H9 (cell line): ENCODE measurements at regions not wholly inside any gene's neighbourhood (a gene's known extent, or its start where the extent isn't known, plus 50 kb on each side); places are given as distances from the start of the nearest gene placed in this dataset.

ENCODE experiments used
- DNase-seq: peaks from one replicate; pipeline ENCODE4 v3.0.0-alpha.2; 2017
- H2AFZ ChIP-seq: one replicate; pipeline ENCODE4 v1.6.1; 2013; ENCODE audit warnings: mild to moderate bottlenecking, low read length, control low read depth, moderate library complexity
- H2AK5ac ChIP-seq: 2 replicates; pipeline ENCODE4 v1.6.1; 2013; ENCODE audit warnings: low read length, control low read depth, mixed read lengths; ENCODE audit not compliant: insufficient read length
- H2BK120ac ChIP-seq: one replicate; pipeline ENCODE4 v1.6.1; 2013; ENCODE audit warnings: low read depth, mild to moderate bottlenecking, low read length, control low read depth, inconsistent platforms; ENCODE audit not compliant: poor library complexity, severe bottlenecking
- H2BK12ac ChIP-seq: 2 replicates; pipeline ENCODE4 v1.6.1; 2013; ENCODE audit warnings: low read length, control low read depth, mixed read lengths, low read depth; ENCODE audit not compliant: insufficient read length
- H2BK15ac ChIP-seq: 2 replicates; pipeline ENCODE4 v1.6.1; 2013; ENCODE audit warnings: low read depth, low read length, control low read depth
- H2BK20ac ChIP-seq: one replicate; pipeline ENCODE4 v1.6.1; 2013; ENCODE audit warnings: low read depth, mild to moderate bottlenecking, low read length, control low read depth, inconsistent platforms; ENCODE audit not compliant: poor library complexity, severe bottlenecking
- H2BK5ac ChIP-seq: 2 replicates; pipeline ENCODE4 v1.6.1; 2013; ENCODE audit warnings: low read length, control low read depth, mixed read lengths; ENCODE audit not compliant: insufficient read length
- H3K14ac ChIP-seq: 2 replicates; pipeline ENCODE4 v1.6.1; 2013; ENCODE audit warnings: low read length, control low read depth; ENCODE audit not compliant: insufficient read depth
- H3K18ac ChIP-seq: 2 replicates; pipeline ENCODE4 v1.6.1; 2013; ENCODE audit warnings: low read depth, mild to moderate bottlenecking, mixed read lengths, low read length, control low read depth; ENCODE audit not compliant: insufficient read length
- H3K23ac ChIP-seq: 2 replicates; pipeline ENCODE4 v1.6.1; 2013; ENCODE audit warnings: low read length, control low read depth, mixed read lengths, low read depth; ENCODE audit not compliant: insufficient read length
- H3K23me2 ChIP-seq: 2 replicates; pipeline ENCODE4 v1.6.1; 2013; ENCODE audit warnings: low read depth, mild to moderate bottlenecking, mixed read lengths, low read length, control low read depth; ENCODE audit not compliant: insufficient read length, poor library complexity, severe bottlenecking
- H3K27ac ChIP-seq: 2 replicates; pipeline ENCODE4 v1.5.1; 2013; ENCODE audit warnings: low read length, control low read depth, mixed read lengths, low read depth; ENCODE audit not compliant: insufficient read length
- H3K27me3 ChIP-seq: 2 replicates; pipeline ENCODE4 v1.6.1; 2013; ENCODE audit warnings: low read length, control low read depth, inconsistent platforms; ENCODE audit not compliant: insufficient read depth
- H3K4ac ChIP-seq: 2 replicates; pipeline ENCODE4 v1.6.1; 2013; ENCODE audit warnings: low read depth, mild to moderate bottlenecking, control low read depth, inconsistent platforms, low read length, moderate library complexity
- H3K4me1 ChIP-seq: 2 replicates; pipeline ENCODE4 v1.6.1; 2013; ENCODE audit warnings: low read length, control low read depth, inconsistent platforms; ENCODE audit not compliant: insufficient read depth
- H3K4me2 ChIP-seq: 2 replicates; pipeline ENCODE4 v1.6.1; 2013; ENCODE audit warnings: low read length, control low read depth, mixed read lengths; ENCODE audit not compliant: insufficient read length, insufficient read depth
- H3K56ac ChIP-seq: 2 replicates; pipeline ENCODE4 v1.6.1; 2013; ENCODE audit warnings: low read depth, mild to moderate bottlenecking, mixed read lengths, low read length, control low read depth; ENCODE audit not compliant: insufficient read length
- H3K79me1 ChIP-seq: 2 replicates; pipeline ENCODE4 v1.6.1; 2013; ENCODE audit warnings: low read depth, mild to moderate bottlenecking, moderate library complexity, low read length, control low read depth, inconsistent platforms; ENCODE audit not compliant: insufficient read depth, poor library complexity, severe bottlenecking
- H3K79me2 ChIP-seq: 2 replicates; pipeline ENCODE4 v1.6.1; 2013; ENCODE audit warnings: low read length, control low read depth, inconsistent platforms; ENCODE audit not compliant: insufficient read depth
- H3K9ac ChIP-seq: 2 replicates; pipeline ENCODE4 v1.6.1; 2013; ENCODE audit warnings: low read length, control low read depth, mixed read lengths; ENCODE audit not compliant: insufficient read length; ENCODE audit errors: extremely low read depth
- H3K9me3 ChIP-seq: one replicate; pipeline ENCODE4 v1.6.1; 2013; ENCODE audit warnings: low read depth, low read length, inconsistent platforms; ENCODE audit not compliant: control insufficient read depth
- H3T11ph ChIP-seq: one replicate; pipeline ENCODE4 v1.6.1; 2013; ENCODE audit warnings: mild to moderate bottlenecking, low read length, control low read depth, inconsistent platforms
- H4K20me1 ChIP-seq: one replicate; pipeline ENCODE4 v1.6.1; 2013; ENCODE audit not compliant: control insufficient read depth, insufficient read length, insufficient read depth
- H4K5ac ChIP-seq: 2 replicates; pipeline ENCODE4 v1.6.1; 2013; ENCODE audit warnings: low read depth, mild to moderate bottlenecking, mixed read lengths, low read length, control low read depth; ENCODE audit not compliant: insufficient read length
- H4K8ac ChIP-seq: replicated peaks from 2 replicates; pipeline ENCODE4 v1.6.1; 2013; ENCODE audit warnings: low read length, control low read depth, mixed read lengths, low read depth; ENCODE audit not compliant: insufficient read length
- H4K91ac ChIP-seq: 2 replicates; pipeline ENCODE4 v1.6.1; 2013; ENCODE audit warnings: low read depth, mild to moderate bottlenecking, moderate library complexity, mixed read lengths, low read length, control low read depth; ENCODE audit not compliant: insufficient read length
- H3K27ac Mint-ChIP-seq, 3 experiments: 2 replicates in 2 of 3; 3 replicates in 1 of 3; pipeline ENCODE4 v1.8.0; 2020 to 2021; ENCODE audit warnings: mixed read lengths in 3 of 3, mild to moderate bottlenecking in 1 of 3, moderate library complexity in 1 of 3
- H3K27me3 Mint-ChIP-seq: 2 replicates; pipeline ENCODE4 v1.8.0; 2021; ENCODE audit warnings: low read depth, mild to moderate bottlenecking, moderate library complexity, mixed read lengths
- H3K36me3 Mint-ChIP-seq, 3 experiments: 2 replicates in 2 of 3; 3 replicates in 1 of 3; pipeline ENCODE4 v1.8.0; 2020 to 2021; ENCODE audit warnings: low read depth in 3 of 3, mixed read lengths in 3 of 3; ENCODE audit not compliant: insufficient read depth in 1 of 3
- H3K4me1 Mint-ChIP-seq, 2 experiments: 2 replicates each; pipeline ENCODE4 v1.8.0; 2020; ENCODE audit warnings: mixed read lengths in 2 of 2
- H3K4me3 Mint-ChIP-seq, 2 experiments: 2 replicates in 1 of 2; 3 replicates in 1 of 2; pipeline ENCODE4 v1.8.0; 2020 to 2021; ENCODE audit warnings: mild to moderate bottlenecking in 2 of 2, mixed read lengths in 2 of 2, moderate library complexity in 1 of 2
- H3K9me3 Mint-ChIP-seq, 2 experiments: 2 replicates in 1 of 2; 3 replicates in 1 of 2; pipeline ENCODE4 v1.8.0; 2020; ENCODE audit warnings: mild to moderate bottlenecking in 2 of 2, mixed read lengths in 2 of 2, moderate library complexity in 1 of 2
- WGBS: extraction: QIAGEN DNeasy Blood & Tissue Kit; methylation state at CpG from one replicate; pipeline ENCODE4 v1.1.7; 2013; ENCODE audit warnings: missing lambda C conversion rate, low lambda C conversion rate, mixed read lengths; ENCODE audit not compliant: insufficient read length; ENCODE audit errors: extremely low coverage; 5-methylcytosine and 5-hydroxymethylcytosine counted together
- TF ChIP-seq, protein P1 (sequence below): fragments of 200-600 bp; sonication (generic); conservative IDR thresholded peaks from 3 replicates; pipeline ENCODE4 v1.8.0; 2021; ENCODE audit warnings: antibody characterized with exemption, mild to moderate bottlenecking

DNA sequence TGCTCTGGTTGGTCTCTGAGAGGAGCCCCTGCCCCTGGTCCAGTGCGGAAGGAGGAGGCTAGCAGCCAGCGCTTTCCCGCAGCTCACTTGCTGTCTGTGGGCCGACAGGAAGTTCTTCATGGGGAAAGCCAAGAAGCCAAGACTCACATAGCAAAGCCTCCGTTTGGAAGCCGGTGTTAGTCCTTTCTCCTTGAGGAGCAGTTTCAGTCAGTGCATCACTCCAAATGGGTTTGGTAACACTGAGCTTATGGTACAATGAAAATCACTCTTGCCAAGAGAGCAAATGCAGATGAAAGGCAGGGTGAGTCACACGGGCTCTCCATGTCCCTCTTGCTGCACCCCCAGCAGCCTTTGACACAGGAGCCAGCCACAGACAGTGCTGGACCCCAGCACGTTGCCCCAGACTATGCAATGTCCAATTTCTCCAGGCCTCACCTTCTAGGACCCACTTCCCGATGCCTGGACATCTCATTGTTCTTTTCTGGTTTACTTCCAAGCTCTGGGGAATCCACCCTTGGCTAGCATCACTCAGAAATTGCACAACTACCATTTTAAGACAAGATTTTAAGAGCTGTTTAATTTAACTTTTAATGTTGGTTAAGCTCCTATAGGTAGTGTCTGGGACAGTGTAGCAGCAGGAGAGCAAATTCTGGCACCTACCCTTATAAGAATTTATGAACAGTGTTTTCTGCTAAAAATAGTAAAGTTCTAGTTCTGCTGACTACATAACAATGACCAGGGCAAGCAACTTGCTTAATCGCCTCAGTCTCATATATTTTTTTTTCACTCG is 174.9 kb downstream of the ASB1 start:
- H3K23me2 ChIP-seq: no peaks in the 10 kb centered on the region
- H2AFZ ChIP-seq: no peak overlapping the region
- H4K20me1 ChIP-seq: no peaks in the 10 kb centered on the region
- Mint-ChIP-seq H3K27me3 (peaks cover 4% of the 10 kb centered on the region), H3K27ac (no peak overlapping the region; a peak in 1 of 7 replicates), H3K4me1 (no peaks in the 10 kb centered on the region), H3K4me3 (no peak overlapping the region), H3K9me3 (peaks cover 10 to 12% of the 10 kb centered on the region in 2 experiments), H3K36me3 (no peaks in the 10 kb centered on the region; a peak in 1 of 7 replicates)
- no peak overlapping the region for H2AK5ac ChIP-seq
- WGBS: no CpG with 5 or more reads among the region's 11 CpGs
- TF ChIP-seq, protein P1, sequence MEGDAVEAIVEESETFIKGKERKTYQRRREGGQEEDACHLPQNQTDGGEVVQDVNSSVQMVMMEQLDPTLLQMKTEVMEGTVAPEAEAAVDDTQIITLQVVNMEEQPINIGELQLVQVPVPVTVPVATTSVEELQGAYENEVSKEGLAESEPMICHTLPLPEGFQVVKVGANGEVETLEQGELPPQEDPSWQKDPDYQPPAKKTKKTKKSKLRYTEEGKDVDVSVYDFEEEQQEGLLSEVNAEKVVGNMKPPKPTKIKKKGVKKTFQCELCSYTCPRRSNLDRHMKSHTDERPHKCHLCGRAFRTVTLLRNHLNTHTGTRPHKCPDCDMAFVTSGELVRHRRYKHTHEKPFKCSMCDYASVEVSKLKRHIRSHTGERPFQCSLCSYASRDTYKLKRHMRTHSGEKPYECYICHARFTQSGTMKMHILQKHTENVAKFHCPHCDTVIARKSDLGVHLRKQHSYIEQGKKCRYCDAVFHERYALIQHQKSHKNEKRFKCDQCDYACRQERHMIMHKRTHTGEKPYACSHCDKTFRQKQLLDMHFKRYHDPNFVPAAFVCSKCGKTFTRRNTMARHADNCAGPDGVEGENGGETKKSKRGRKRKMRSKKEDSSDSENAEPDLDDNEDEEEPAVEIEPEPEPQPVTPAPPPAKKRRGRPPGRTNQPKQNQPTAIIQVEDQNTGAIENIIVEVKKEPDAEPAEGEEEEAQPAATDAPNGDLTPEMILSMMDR: no peak
- H3K27ac ChIP-seq: no peak overlapping the region
- no peaks in the 10 kb centered on the region for H3K27me3 ChIP-seq
- no peaks in the 10 kb centered on the region for H3K79me1 ChIP-seq
- H3K18ac ChIP-seq: no peak overlapping the region
- no peak overlapping the region for H3K14ac ChIP-seq
- H2BK15ac ChIP-seq: no peak overlapping the region
- H3K23ac ChIP-seq: no peak overlapping the region
- H3K56ac ChIP-seq: no peak overlapping the region
- H3K4ac ChIP-seq: no peak overlapping the region
- H4K5ac ChIP-seq: peak overlapping the region; percentile 20
- H2BK12ac ChIP-seq: no peak overlapping the region
- no peak overlapping the region for H3K9ac ChIP-seq
- no peak overlapping the region for H4K8ac ChIP-seq
- no peaks in the 10 kb centered on the region for H3K4me1 ChIP-seq
- no peak overlapping the region for H3K4me2 ChIP-seq
- no peak for DNase-seq
- no peaks in the 10 kb centered on the region for H3K79me2 ChIP-seq
- no peak overlapping the region for H4K91ac ChIP-seq
- H3T11ph ChIP-seq: no peak overlapping the region
- no peak overlapping the region for H2BK20ac ChIP-seq
- H2BK5ac ChIP-seq: no peak overlapping the region
- no peak overlapping the region for H2BK120ac ChIP-seq
- no peaks in the 10 kb centered on the region for H3K9me3 ChIP-seq
